LNCaP clone FGC (cell line): ENCODE measurements at regions not wholly inside any gene's neighbourhood (a gene's known extent, or its start where the extent isn't known, plus 50 kb on each side); places are given as distances from the start of the nearest gene placed in this dataset.

Experiments
- DNase-seq: peaks from one replicate; pipeline ENCODE4 v3.0.0-alpha.2; 2011; ENCODE audit warnings: low read depth
- H3K4me3 ChIP-seq: 2 replicates; pipeline ENCODE4 v1.5.1; 2011; ENCODE audit warnings: mild to moderate bottlenecking, low read depth, low read length, control low read depth
- CTCF ChIP-seq: IDR thresholded peaks from 2 replicates; pipeline ENCODE4 v1.5.1; 2012; ENCODE audit warnings: mild to moderate bottlenecking; ENCODE audit not compliant: control insufficient read depth, insufficient read depth; ENCODE audit errors: extremely low read depth

GRCh38 chr10:121054874-121055273, 203.7 kb downstream of the WDR11 start:
- TF ChIP-seq CTCF = no peak
- DNase-seq = no peak
- H3K4me3 ChIP-seq = no peak overlapping the region

- TF ChIP-seq CTCF = no peak
- H3K4me3 ChIP-seq = no peak overlapping the region
- no peak for DNase-seq
Measured at GRCh38 chr10:121057269-121057668, 206.1 kb downstream of the WDR11 start.

GRCh38 chr10:121058082-121058481, 206.9 kb downstream of the WDR11 start:
- TF ChIP-seq CTCF = no peak
- H3K4me3 ChIP-seq = no peak overlapping the region
- DNase-seq = no peak

GRCh38 chr10:121059351-121059750, 208.2 kb downstream of the WDR11 start:
- TF ChIP-seq CTCF = no peak
- no peak for DNase-seq
- no peak overlapping the region for H3K4me3 ChIP-seq

- no peak for TF ChIP-seq CTCF
- no peak overlapping the region for H3K4me3 ChIP-seq
- DNase-seq = no peak
Measured at GRCh38 chr10:121062115-121062514, 211.0 kb downstream of the WDR11 start.

GRCh38 chr10:121063744-121064143, 212.6 kb downstream of the WDR11 start:
- TF ChIP-seq CTCF = no peak
- H3K4me3 ChIP-seq = no peak overlapping the region

GRCh38 chr10:121064491-121064890, 213.3 kb downstream of the WDR11 start:
- TF ChIP-seq CTCF = no peak
- H3K4me3 ChIP-seq = no peak overlapping the region
- DNase-seq = no peak

More at GRCh38 chr10:121063744-121064143, 212.6 kb downstream of the WDR11 start:
- DNase-seq = no peak
